OCI-LY3 (cell line): ENCODE measurements at regions not wholly inside any gene's neighbourhood (a gene's known extent, or its start where the extent isn't known, plus 50 kb on each side); places are given as distances from the start of the nearest gene placed in this dataset.

Experiments used
- CTCF ChIP-seq: fragments of 200-600, 300-600 bp; sonication (generic); IDR thresholded peaks from 2 replicates; pipeline ENCODE4 v1.5.1; 2014; ENCODE audit warnings: antibody characterized with exemption, low read length, low read depth
- EZH2phosphoT487 ChIP-seq: fragments of 200-600 bp; shearing (Covaris generic); IDR thresholded peaks from 2 replicates; pipeline ENCODE4 v1.6.1; 2018; ENCODE audit warnings: antibody characterized with exemption, mixed run types, low read depth

GRCh38 chr4:136881666-136882065 is 650.6 kb downstream of the PCDH18 start:
- TF ChIP-seq CTCF (no peak), EZH2phosphoT487 (no peak)
